Transverse colon (tissue), 4 donors: ENCODE measurements at regions not wholly inside any gene's neighbourhood (a gene's known extent, or its start where the extent isn't known, plus 50 kb on each side); places are given as distances from the start of the nearest gene placed in this dataset.

Source experiments
- DNase-seq: peaks from one replicate; pipeline ENCODE4 v3.0.0-alpha.2; 2019
- H3K27ac ChIP-seq, 4 donors: fragments of 200-600 bp; sonication (generic); 2 replicates each; pipeline ENCODE4 v1.5.1; 2016 to 2018; ENCODE audit warnings: inconsistent platforms in 4 of 4
- H3K27me3 ChIP-seq: fragments of 200-600 bp; sonication (generic); 2 replicates; pipeline ENCODE4 v1.5.1; 2017; ENCODE audit warnings: inconsistent platforms
- H3K36me3 ChIP-seq, 4 donors: fragments of 200-600 bp; sonication (generic); 2 replicates each; pipeline ENCODE4 v1.5.1; 2017 to 2019; ENCODE audit warnings: inconsistent platforms in 4 of 4
- H3K4me1 ChIP-seq, 4 donors: fragments of 200-600 bp; sonication (generic); 2 replicates each; pipeline ENCODE4 v1.5.1; 2017 to 2020; ENCODE audit warnings: inconsistent platforms in 4 of 4
- H3K4me3 ChIP-seq, 4 donors: fragments of 200-600 bp; sonication (generic); 1 replicate in 1 of 4; 2 replicates in 3 of 4; pipeline versions ENCODE4 v1.5.1 to v1.6.1; 2017 to 2019; ENCODE audit warnings: inconsistent platforms in 4 of 4
- H3K9me3 ChIP-seq, 2 donors: fragments of 200-600 bp; sonication (generic); 2 replicates each; pipeline ENCODE4 v1.5.1; 2017 to 2019; ENCODE audit warnings: inconsistent platforms in 2 of 2
- EP300 ChIP-seq: sonication (generic); formaldehyde crosslinking; IDR thresholded peaks from one replicate; pipeline ENCODE4 v1.6.1; 2017; ENCODE audit warnings: antibody characterized with exemption, low read depth
- POLR2A ChIP-seq: fragments of 450-650 bp; IDR thresholded peaks from one replicate; pipeline ENCODE4 v1.6.1; 2016; ENCODE audit warnings: antibody characterized with exemption, mild to moderate bottlenecking, moderate library complexity
- POLR2AphosphoS5 ChIP-seq, 3 donors: sonication (generic); formaldehyde crosslinking; IDR thresholded peaks; one replicate each; pipeline ENCODE4 v1.6.1; 2016; ENCODE audit warnings: antibody characterized with exemption in 3 of 3
- WGBS, 2 donors: methylation state at CpG; one replicate each; pipeline ENCODE4 v1.1.5; 2018; ENCODE audit warnings: low coverage in 1 of 2; 5-methylcytosine and 5-hydroxymethylcytosine counted together
- in situ Hi-C, 4 donors: fragments of 200-750 bp; cut with MboI; loops; one replicate each; pipeline versions ENCODE4 v1.15.0 to v1.15.1; 2017; ENCODE audit warnings: low sequenced_read_pairs in 3 of 4, low pct_ligation_motif_present in 1 of 4, low pct_unique_long_range_greater_than_20kb in 1 of 4
- intact Hi-C: fragments of 100-400 bp; cut with DNase I; formaldehyde crosslinking; loops from one replicate; pipeline ENCODE4 v1.15.1; 2023; ENCODE audit warnings: low total_unique reads
- TF ChIP-seq, protein P1 (sequence below), 5 experiments: fragments of 200-600 bp in 3 of 5; fragments of 450-650 bp in 2 of 5; sonication (generic) in 3 of 5; IDR thresholded peaks; 1 replicate in 2 of 5; 2 replicates in 3 of 5; pipeline ENCODE4 v1.5.1; 2016 to 2017; ENCODE audit warnings: antibody characterized with exemption in 5 of 5, inconsistent platforms in 3 of 5, mild to moderate bottlenecking in 2 of 5, moderate library complexity in 1 of 5

DNA sequence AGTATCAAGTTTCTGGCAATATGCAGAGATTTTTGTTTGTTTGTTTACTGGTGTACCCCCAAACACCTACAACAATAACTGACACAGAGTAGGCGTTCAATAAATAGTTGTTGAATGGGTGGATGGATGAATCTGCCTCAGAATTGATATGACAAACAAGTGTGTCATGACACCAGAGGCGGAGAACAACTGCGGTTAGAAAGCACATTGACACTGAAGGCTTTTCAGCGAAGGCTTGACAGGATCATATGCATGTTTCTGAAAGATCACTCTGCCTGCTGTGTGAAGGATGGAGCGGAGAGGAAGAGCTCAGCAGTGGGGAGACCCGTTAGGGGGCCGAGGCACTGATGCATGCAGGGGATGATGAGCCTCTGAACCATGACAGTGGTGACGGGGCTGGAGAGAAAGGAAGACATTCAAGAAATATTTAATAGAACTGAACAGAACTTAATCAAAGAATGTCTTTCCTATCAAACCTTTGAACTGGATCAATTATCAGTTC, 108.5 kb upstream of the USP47 start:
- 88 to 97% methylated on average over 5 to 8 of the region's 8 CpGs for WGBS, 2 donors
- in situ Hi-C loops, result no loop called here

DNA sequence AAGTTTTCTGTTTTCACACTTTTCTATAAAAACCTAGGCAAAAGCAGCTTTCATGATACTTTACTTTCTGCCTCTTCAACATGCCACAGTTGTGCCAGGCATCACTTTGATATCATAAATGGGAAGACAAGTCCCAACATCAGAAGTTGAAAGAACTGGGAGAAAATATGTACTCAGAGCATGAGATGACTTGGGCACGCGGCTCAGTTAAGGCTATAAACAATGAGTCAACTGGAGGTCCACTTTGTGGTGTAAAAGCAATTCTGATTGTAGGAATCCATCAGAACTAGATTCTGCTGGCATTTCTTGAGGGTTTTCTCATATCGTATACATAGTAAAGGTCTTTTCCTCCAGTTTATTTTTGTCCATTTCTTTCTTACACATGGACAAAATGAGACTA, 109.7 kb upstream of the USP47 start:
- DNase-seq, result no peak
- Histone ChIP-seq H3K4me1 (no peaks in the 10 kb centered on the region), H3K9me3 (no peaks in the 10 kb centered on the region), H3K36me3 (no peaks in the 10 kb centered on the region), H3K27ac (no peak overlapping the region), H3K4me3 (no peak overlapping the region), H3K27me3 (no peaks in the 10 kb centered on the region)
- 89 to 97% methylated on average over 3 of the region's 3 CpGs for WGBS, 2 donors
- in situ Hi-C loops, result no loop called here
- TF ChIP-seq EP300 (no peak), POLR2AphosphoS5 (IDR thresholded peaks at IDR 0.05) (no peak), POLR2A (no peak)
- TF ChIP-seq, protein P1, sequence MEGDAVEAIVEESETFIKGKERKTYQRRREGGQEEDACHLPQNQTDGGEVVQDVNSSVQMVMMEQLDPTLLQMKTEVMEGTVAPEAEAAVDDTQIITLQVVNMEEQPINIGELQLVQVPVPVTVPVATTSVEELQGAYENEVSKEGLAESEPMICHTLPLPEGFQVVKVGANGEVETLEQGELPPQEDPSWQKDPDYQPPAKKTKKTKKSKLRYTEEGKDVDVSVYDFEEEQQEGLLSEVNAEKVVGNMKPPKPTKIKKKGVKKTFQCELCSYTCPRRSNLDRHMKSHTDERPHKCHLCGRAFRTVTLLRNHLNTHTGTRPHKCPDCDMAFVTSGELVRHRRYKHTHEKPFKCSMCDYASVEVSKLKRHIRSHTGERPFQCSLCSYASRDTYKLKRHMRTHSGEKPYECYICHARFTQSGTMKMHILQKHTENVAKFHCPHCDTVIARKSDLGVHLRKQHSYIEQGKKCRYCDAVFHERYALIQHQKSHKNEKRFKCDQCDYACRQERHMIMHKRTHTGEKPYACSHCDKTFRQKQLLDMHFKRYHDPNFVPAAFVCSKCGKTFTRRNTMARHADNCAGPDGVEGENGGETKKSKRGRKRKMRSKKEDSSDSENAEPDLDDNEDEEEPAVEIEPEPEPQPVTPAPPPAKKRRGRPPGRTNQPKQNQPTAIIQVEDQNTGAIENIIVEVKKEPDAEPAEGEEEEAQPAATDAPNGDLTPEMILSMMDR (IDR thresholded peaks at IDR 0.05), result no peak
- intact Hi-C loops, result no loop called here

More for the DNA sequence above, 108.5 kb upstream of the USP47 start:
- no peak overlapping the region for H3K27ac ChIP-seq
- no peaks in the 10 kb centered on the region for H3K36me3 ChIP-seq
- no peaks in the 10 kb centered on the region for H3K27me3 ChIP-seq
- H3K4me1 ChIP-seq, result no peaks in the 10 kb centered on the region
- H3K4me3 ChIP-seq, result no peak overlapping the region
- intact Hi-C loops, result no loop called here
- H3K9me3 ChIP-seq, result no peaks in the 10 kb centered on the region
- DNase-seq, result no peak
- no peak for TF ChIP-seq EP300
- TF ChIP-seq, protein P1 (IDR thresholded peaks at IDR 0.05), result no peak
- TF ChIP-seq POLR2AphosphoS5 (IDR thresholded peaks at IDR 0.05), result no peak
- TF ChIP-seq POLR2A, result no peak

DNA sequence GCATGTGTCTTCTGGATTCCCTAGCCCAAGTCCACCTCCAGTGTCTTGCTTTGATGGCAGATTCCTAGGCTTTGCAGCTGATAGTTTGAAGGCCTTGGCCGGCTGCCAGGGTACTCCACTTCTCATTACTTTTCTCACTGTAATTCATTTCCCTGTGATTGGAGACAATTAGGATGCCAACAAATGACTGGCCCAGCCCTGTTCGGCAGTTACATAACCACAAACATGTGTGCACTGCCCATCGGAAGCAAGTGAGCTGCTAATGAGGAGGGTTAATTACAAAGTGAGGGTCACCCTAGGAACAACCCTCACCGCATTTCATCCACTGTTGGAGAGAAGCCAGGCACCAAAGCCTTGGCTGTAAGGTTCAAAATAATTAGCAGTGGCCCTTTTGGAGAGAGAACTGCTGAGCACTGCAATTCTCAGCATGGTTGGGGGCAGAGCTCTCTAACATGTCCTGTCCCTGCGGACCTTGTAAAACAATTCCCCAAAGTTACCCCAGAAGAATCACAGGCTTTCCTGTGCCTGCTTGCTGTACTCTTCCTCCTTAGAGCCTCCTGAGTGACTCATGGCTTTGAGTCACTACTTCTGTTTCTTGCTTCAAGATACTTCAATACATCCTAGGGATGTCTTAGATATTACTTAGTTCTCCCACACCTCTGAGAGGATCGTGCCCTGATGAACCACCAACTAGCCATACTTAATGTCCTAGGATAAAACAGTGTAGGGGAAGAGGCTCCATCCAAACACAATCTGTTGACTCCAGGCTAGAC, 109.7 kb upstream of the GALNT18 start:
- H3K9me3 ChIP-seq, result no peaks in the 10 kb centered on the region
- in situ Hi-C loops (no loop called here), intact Hi-C loops (no loop called here)
- TF ChIP-seq EP300 (no peak), POLR2A (no peak), POLR2AphosphoS5 (IDR thresholded peaks at IDR 0.05) (no peak)
- TF ChIP-seq, protein P1 (IDR thresholded peaks at IDR 0.05), result no peak
- no peaks in the 10 kb centered on the region for H3K27me3 ChIP-seq
- no peaks in the 10 kb centered on the region for H3K36me3 ChIP-seq
- H3K4me3 ChIP-seq, result no peak overlapping the region
- 52 to 61% methylated on average over 4 to 6 of the region's 6 CpGs for WGBS, 2 donors
- H3K27ac ChIP-seq, result no peak overlapping the region
- no peak for DNase-seq
- no peaks in the 10 kb centered on the region for H3K4me1 ChIP-seq

DNA sequence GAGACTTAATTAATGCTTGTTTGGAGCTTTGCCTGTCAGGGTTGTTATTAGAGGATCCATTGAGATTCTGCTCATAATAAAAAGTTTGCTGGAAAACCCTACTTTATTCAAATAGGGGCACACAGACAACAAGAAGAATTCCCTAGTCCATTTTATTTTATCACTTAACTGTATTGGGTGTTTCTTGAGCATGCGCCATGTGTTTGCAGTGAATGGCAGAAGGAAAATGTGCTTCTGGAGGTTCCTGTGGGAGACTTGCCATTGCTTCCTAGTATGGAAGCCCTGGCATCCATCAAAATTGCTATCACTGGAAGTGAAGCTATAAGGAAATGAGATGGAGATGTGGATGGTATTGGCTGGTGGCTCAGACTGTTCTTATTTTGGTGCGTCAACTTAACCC, 106.6 kb upstream of the GALNT18 start:
- DNase-seq, result no peak
- 93 to 98% methylated on average over 2 of the region's 2 CpGs for WGBS, 2 donors
- H3K4me1 ChIP-seq, result no peaks in the 10 kb centered on the region
- intact Hi-C loops, result no loop called here
- no peak overlapping the region for H3K27ac ChIP-seq
- H3K9me3 ChIP-seq, result no peaks in the 10 kb centered on the region
- in situ Hi-C loops, result no loop called here
- H3K27me3 ChIP-seq, result no peaks in the 10 kb centered on the region
- no peaks in the 10 kb centered on the region for H3K36me3 ChIP-seq
- no peak overlapping the region for H3K4me3 ChIP-seq
- TF ChIP-seq EP300 (no peak), POLR2AphosphoS5 (IDR thresholded peaks at IDR 0.05) (no peak), POLR2A (no peak)
- TF ChIP-seq, protein P1 (IDR thresholded peaks at IDR 0.05), result no peak
